ENCODE measurements at regions not wholly inside any gene's neighbourhood (a gene's known extent, or its start where the extent isn't known, plus 50 kb on each side); places are given as distances from the start of the nearest gene placed in this dataset.
"Not testable (repeated sequence)": the region's sequence is repeated elsewhere in the genome, so short reads cannot be mapped to it uniquely, and the experiment has no call there.

- no peak for DNase-seq
Observed at GRCh38 chr3:164453714-164454113, 624.6 kb downstream of the SI start.

- no peak for DNase-seq
Observed at GRCh38 chr3:164452707-164453106, 625.6 kb downstream of the SI start.

DNA sequence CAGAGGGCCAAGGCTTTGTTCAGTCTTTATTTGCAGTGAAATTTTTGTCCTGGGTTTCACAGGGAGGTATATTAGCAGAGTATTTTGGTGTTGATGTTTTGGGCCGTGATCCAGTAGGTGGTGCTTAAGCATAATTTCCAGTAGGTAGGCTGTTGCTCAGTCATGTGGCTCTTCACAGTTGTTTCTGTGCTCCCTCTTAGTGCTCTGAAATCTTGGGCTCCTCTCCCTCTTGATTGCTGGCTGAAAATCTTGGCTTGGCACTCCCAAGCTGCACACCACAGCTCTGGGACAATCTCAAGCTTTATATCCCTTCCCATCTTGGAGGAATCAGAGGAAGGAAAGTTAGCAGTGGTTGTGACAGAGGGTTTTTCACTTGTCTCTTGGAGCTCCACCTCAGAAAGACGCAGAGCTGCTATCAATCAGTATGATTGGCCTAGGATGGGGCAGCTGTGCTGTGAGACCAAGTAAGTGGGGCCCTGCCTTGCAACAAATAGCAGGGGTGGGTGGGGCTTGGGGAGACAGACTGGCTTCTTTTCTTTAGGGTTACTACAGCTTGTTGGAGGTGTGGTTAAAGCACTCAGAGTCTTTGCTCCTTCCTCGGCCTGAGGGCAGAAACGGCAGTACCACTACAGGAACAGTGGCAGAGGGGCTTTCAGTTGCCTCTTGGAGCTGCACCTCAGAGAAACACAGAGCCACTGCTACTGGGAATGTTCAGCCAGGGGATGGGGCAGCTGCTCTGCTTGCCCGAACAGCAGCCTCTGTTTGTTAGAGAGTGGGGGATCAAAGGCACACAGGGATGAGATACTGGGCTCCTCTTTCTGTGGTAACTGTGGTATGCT is 627.0 kb downstream of the SI start:
- DNase-seq: no peak

DNA sequence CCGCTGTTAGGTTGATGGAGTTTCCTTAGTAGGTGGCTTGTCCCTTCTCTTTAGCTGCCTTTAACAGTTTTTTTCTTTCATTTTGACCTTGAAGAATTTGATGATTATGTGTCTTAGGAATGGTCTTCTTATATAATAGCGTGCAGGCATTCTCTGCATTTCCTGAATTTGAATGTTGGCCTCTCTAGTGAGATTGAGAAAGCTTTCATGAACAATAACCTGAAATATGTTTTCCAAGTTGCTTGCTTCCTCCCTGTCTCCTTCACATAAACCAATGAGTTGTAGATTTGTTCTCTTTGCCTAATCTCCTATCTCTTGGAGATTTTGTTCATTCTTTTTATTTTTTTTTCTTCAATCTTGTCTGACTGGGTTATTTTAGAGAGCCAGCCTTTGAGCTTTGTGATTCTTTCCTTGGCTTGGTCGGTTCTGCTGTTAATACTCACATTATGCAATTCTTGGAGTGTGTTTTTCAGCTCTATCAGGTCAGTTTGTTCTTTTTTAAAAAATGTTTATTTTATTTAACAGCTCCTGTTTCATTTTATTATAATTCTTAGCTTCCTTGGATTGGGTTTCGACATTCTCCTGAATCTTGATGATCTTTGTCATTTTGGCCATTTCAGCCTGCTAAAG is 627.9 kb downstream of the SI start:
- no peak for DNase-seq

- DNase-seq: no peak
Observed at GRCh38 chr3:164419220-164419619, 659.1 kb downstream of the SI start.

DNA sequence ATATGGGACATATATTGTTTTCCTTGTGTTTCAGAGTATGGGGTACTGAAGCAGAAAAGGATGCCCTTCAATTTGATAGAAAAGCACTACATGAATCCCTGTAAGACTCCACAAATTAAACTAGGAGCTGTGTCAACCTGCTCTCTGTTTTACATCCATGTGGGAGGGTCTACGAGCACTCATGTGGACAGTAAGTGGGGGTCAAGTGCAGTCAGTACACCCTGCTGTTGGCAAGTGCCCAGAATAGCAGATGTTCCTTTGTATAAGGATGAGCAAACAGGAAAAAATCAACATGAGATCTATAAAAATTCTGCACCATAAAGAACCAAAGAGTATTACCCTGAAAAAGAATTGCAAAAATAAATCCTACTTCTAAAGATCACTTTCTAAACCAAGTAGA is 659.9 kb downstream of the SI start:
- DNase-seq: no peak

DNA sequence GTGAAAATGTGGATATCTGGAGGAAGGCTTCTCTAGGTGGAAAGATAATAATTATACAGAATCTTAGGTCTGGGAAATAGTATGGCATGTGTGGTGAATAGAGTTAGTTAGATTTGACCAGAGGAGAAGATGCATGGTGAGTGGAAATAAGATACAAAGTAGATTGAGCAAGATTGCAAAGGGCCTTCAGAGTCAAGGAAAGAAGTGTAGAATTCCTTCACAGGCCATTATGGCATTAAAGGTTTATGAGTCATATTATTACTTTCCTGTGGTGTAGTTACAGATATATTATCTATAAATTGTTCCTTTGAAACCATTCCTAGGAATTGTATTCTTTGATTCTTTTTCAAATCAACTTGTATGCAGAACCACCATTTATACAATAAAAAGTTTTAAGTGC is 660.3 kb downstream of the SI start:
- DNase-seq: no peak

DNA sequence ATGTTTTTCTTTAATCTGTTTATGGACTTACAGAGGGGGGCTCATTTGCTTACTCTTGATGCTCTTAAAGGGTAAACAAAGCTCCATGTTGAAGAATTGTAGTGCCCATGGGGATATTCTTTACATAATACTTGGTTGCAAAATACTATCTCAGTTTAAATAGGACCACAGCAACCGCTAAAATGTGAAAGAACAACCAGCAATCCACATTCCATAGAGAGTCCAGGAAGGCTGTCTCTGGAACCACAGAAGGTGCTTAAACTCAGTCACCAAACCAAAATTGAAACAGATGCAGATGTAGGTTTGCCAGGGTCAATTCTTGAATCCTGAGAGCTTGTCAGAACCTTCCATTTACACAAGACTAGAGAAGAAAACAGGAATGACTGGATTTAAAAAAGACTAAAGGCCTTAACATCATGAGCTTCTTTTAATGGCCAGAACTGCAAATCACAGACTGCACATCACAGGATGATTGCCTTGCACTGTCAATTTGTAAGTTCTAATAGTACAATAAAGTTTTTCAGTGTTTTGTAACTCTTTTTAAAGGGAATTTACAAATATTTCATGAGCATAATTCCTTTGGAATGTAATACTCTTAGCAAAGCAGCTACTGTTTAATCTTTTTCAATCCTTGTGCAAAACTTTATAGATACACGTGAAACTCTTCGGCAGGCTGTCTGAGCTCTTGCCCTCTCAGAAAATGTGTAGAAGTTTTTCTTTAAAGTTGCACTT is 661.6 kb downstream of the SI start:
- DNase-seq: no peak

DNA sequence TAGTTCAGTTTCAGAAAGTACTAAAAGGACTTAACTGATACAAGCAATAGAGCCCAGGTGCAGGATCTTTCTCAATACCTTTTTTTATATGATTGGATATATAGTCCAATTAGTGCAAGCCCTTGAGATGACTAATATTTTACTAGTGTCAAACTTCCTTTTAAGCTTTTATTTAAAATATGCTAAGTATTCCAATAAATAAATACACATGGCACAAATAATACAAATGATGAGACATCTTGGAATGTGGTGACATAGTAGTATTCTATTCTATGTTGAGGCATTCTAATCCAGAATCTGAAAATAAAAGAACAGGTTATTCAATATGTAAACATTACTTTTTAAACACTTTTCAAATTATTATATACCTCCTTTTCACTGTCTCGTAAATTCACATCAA is 670.0 kb downstream of the SI start:
- DNase-seq: no peak

GRCh38 chr3:164407111-164407510 is 671.2 kb downstream of the SI start:
- no peak for DNase-seq

DNA sequence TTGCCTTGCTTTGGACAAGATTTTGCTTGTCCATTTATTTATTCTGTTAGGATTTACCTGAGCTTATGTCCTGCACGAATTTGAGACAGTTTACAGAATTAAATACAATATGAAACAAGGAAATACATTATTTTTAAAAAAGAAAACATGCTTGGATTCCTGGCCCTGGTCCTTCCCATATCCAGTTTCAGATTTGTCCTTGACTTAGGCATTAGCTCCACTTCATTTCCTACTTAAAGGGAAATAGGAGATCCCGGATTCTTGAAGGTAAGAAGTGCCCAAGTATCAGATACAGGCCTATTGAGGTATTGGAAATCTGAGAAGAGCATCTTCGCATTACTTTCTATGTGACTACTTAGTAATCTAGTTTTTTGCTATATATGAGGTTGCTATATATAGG is 672.0 kb downstream of the SI start:
- DNase-seq: no peak

GRCh38 chr3:164401923-164402322 is 676.4 kb downstream of the SI start:
- DNase-seq: no peak

DNA sequence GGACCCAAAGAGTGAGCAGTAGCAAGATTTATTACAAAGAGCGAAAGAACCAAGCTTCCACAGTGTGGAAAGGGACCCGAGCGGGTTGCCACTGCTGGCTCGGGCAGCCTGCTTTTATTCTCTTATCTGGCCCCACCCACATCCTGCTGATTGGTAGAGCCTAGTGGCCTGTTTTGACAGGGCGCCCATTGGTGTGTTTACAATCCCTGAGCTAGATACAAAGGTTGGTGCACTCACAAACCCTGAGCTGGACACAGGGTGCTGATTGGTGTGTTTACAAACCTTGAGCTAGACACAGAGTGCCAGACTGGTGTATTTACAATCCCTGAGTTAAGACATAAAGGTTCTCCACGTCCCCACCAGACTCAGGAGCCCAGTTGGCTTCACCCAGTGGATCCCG is 676.9 kb downstream of the SI start:
- not testable (repeated sequence) for DNase-seq

- no peak for DNase-seq
Observed at GRCh38 chr3:164397462-164397861, 680.8 kb downstream of the SI start.

DNA sequence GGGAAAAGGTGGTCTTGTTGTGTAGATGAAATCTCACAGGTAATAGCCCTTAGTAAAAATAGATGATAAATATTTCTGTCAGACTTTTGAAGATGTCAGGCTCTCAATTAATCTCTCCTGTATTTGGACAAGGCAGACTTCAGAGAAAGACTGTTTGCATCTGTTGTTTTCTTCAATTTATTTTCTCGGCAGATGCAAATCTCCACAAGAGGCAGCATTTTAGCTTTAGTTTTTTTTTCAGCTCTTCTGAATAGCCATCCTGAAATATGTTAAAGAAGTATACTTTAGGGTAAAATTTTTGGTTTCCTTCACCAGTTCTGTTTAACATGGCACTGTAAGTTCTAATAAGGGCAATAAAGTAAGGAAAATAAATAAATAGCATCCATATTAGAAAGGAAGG is 685.1 kb downstream of the SI start:
- DNase-seq: no peak

DNA sequence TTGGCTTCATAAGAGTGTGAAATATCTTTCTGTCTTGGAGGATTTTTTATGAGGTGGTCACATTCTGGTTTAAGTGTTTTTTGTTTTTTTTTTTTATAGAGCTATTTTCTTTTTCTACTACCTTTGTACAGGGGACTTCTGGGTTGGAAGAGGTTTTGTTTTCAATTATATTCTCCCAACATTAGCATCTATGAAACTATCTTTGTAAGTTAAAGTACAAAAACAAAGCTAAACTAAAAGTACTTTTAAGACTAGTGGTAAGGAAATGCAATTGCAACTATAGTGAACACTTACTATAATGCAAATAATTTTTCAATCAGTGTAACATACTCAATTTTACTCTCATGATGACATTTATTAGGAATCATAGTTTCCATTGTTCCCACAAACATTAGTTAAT is 688.2 kb downstream of the SI start:
- no peak for DNase-seq

DNA sequence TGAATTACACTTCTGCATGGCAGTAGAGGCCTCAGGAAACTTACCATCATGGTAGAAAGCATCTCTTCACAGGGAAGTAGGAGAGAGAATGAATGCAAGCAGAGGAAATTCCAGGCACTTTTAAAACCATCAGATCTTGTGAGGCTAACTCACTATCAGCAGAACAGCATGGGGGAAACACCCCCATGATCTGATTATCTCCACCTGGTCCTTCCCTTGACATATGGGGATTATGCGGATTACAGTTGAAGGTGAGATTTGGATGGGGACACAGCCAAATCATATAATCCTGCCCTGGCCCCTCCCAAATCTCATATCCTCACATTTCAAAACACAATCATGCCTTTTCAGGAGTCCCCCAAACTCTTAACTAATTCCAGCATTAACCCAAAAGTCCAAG is 691.1 kb downstream of the SI start:
- DNase-seq: no peak

- DNase-seq: no peak
Observed at GRCh38 chr3:164380156-164380555, 698.1 kb downstream of the SI start.

DNA sequence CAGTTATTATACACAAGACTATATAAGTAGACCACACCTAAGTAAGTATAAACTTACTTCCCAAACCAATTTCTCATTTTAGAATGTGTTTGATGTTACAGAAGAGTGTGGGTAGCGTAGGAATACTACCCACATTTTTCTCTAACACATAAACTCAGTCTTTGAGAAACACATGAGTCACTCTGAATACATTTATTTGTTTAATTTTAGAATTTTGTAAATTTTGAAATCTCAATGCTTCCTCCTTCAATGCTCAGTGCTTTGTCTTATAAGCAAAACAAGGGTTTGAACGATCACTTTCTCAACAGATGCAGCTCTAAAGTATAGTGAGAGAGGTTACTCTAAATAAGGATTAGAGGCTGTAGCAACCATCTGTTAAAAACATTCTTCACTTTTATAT is 700.8 kb downstream of the SI start:
- DNase-seq: no peak

DNA sequence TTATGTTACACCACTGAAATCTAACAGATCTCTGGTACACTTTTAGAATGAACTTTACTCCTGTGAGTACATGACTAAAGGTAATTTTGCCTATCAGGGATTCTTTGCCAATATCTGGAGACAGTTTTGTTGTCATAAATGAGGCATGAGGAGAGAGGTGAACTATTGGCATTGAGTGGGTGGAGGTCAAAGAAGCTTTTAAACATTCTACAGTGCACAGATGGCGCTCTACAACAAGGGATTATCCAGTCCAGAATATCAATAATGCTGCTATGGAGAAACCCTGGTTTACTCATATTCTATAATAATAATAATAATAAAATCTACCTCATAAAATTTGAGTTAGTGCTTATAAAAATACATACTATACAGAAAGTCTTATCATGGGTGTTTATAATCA is 702.3 kb downstream of the SI start:
- DNase-seq: no peak

GRCh38 chr3:164375538-164375937 is 702.8 kb downstream of the SI start:
- DNase-seq: no peak

GRCh38 chr3:164371681-164372080 is 706.6 kb downstream of the SI start:
- no peak for DNase-seq

GRCh38 chr3:164370970-164371369 is 707.3 kb downstream of the SI start:
- DNase-seq: no peak

- no peak for DNase-seq
Observed at GRCh38 chr3:164365242-164365641, 713.1 kb downstream of the SI start.
